Panc1 (cell line): ENCODE measurements at regions not wholly inside any gene's neighbourhood (a gene's known extent, or its start where the extent isn't known, plus 50 kb on each side); places are given as distances from the start of the nearest gene placed in this dataset.

Experiments used
- CTCF ChIP-seq: fragments of 450-650 bp; IDR thresholded peaks from 2 replicates; pipeline ENCODE4 v1.5.1; 2017; ENCODE audit warnings: mild to moderate bottlenecking
- POLR2AphosphoS5 ChIP-seq: IDR thresholded peaks from 2 replicates; pipeline ENCODE4 v1.6.1; 2012; ENCODE audit warnings: mild to moderate bottlenecking, low read depth, low read length, moderate library complexity
- REST ChIP-seq, 2 experiments: IDR thresholded peaks; 2 replicates each; pipeline ENCODE4 v1.6.1; 2011 to 2012; ENCODE audit warnings: low read depth in 2 of 2, control low read depth in 1 of 2, low read length in 1 of 2, mild to moderate bottlenecking in 1 of 2, moderate library complexity in 1 of 2; ENCODE audit not compliant: insufficient read depth in 1 of 2
- SIN3A ChIP-seq: IDR thresholded peaks from 2 replicates; pipeline ENCODE4 v1.6.1; 2012; ENCODE audit warnings: low read depth, mild to moderate bottlenecking, low read length, moderate library complexity, borderline replicate concordance; ENCODE audit not compliant: insufficient read depth
- TCF7L2 ChIP-seq: IDR thresholded peaks from 2 replicates; pipeline ENCODE4 v1.6.1; 2011; ENCODE audit warnings: mild to moderate bottlenecking, low read depth, low read length, inconsistent platforms

DNA sequence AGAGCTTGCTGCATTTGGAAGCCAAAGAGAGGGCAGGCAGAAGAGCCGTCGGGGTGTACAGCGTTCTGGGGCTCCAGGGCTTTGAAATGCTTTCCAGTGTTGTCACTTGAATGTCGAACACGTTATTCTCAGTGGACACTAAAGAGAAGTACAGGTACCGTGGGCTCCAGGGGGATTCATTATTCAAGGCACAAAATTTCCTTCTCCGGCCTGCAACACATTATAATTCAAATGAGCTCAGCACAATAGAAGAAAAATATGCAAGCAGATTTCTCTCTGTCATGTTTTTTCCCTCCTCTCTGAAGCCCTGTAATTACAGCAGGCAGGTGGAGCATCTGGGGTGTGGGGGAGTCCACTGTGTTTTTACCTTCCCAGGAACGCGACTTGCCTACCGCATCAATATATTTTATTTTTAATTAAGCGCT is 293.1 kb downstream of the ZSWIM6 start:
- no peak for TF ChIP-seq SIN3A
- no peak for TF ChIP-seq CTCF
- TF ChIP-seq REST (IDR thresholded peaks at IDR 0.05; ENCODE audit: insufficient read depth in 1 of 2, low read depth in 2 of 2, low read length in 1 of 2), result no peak
- no peak for TF ChIP-seq POLR2AphosphoS5
- no peak for TF ChIP-seq TCF7L2
